ENCODE measurements at regions not wholly inside any gene's neighbourhood (a gene's known extent, or its start where the extent isn't known, plus 50 kb on each side); places are given as distances from the start of the nearest gene placed in this dataset.

GRCh38 chr6:14187406-14187805, 69.8 kb downstream of the CD83 start:
- no peaks in the 10 kb centered on the region for H3K9me3 Mint-ChIP-seq
- no peaks in the 10 kb centered on the region for H3K4me1 Mint-ChIP-seq
- no peak overlapping the region for H3K27ac Mint-ChIP-seq
- H3K36me3 Mint-ChIP-seq: no peaks in the 10 kb centered on the region
- ATAC-seq (ENCODE audit: low read depth): no peak
- no peak overlapping the region for H3K4me3 Mint-ChIP-seq
- POLR2A ChIA-PET: interaction anchor here (0.5 kb wide), 1 partner anchor 1049 kb away, joined by 3 read pairs; no protein-coding TSS in a partner anchor
- DNase-seq: no peak
- H3K27me3 Mint-ChIP-seq: peaks cover 12% of the 10 kb centered on the region

- no peak overlapping the region for H3K4me3 Mint-ChIP-seq
- POLR2A ChIA-PET: no interaction called here
- no peaks in the 10 kb centered on the region for H3K9me3 Mint-ChIP-seq
- peaks cover 17% of the 10 kb centered on the region for H3K27me3 Mint-ChIP-seq
- H3K4me1 Mint-ChIP-seq: no peaks in the 10 kb centered on the region
- H3K36me3 Mint-ChIP-seq: no peaks in the 10 kb centered on the region
- no peak for ATAC-seq (ENCODE audit: low read depth)
- DNase-seq: no peak
- no peak overlapping the region for H3K27ac Mint-ChIP-seq
These were observed 71.5 kb downstream of the CD83 start for GRCh38 chr6:14189074-14189473.

GRCh38 chr6:14190191-14190928, 72.8 kb downstream of the CD83 start:
- ATAC-seq (ENCODE audit: low read depth): no peak
- peaks cover 21% of the 10 kb centered on the region for H3K27me3 Mint-ChIP-seq
- no peaks in the 10 kb centered on the region for H3K4me1 Mint-ChIP-seq
- no peak for DNase-seq
- POLR2A ChIA-PET: no interaction called here
- no peak overlapping the region for H3K27ac Mint-ChIP-seq
- H3K4me3 Mint-ChIP-seq: no peak overlapping the region
- H3K9me3 Mint-ChIP-seq: no peaks in the 10 kb centered on the region
- H3K36me3 Mint-ChIP-seq: no peaks in the 10 kb centered on the region

GRCh38 chr6:14190929-14191224, 73.3 kb downstream of the CD83 start:
- Mint-ChIP-seq H3K27ac (no peak overlapping the region), H3K27me3 (peaks cover 22% of the 10 kb centered on the region), H3K4me1 (no peaks in the 10 kb centered on the region), H3K9me3 (no peaks in the 10 kb centered on the region), H3K36me3 (no peaks in the 10 kb centered on the region), H3K4me3 (no peak overlapping the region)
- POLR2A ChIA-PET: no interaction called here
- no peak for DNase-seq
- no peak for ATAC-seq (ENCODE audit: low read depth)

GRCh38 chr6:14191761-14192160, 74.2 kb downstream of the CD83 start:
- Mint-ChIP-seq H3K27ac (no peak overlapping the region), H3K4me1 (no peaks in the 10 kb centered on the region), H3K27me3 (peaks cover 22% of the 10 kb centered on the region), H3K4me3 (no peak overlapping the region), H3K9me3 (no peaks in the 10 kb centered on the region), H3K36me3 (no peaks in the 10 kb centered on the region)
- no peak for ATAC-seq (ENCODE audit: low read depth)
- POLR2A ChIA-PET: no interaction called here
- no peak for DNase-seq

GRCh38 chr6:14192216-14192788, 74.7 kb downstream of the CD83 start:
- Mint-ChIP-seq H3K9me3 (no peaks in the 10 kb centered on the region), H3K27ac (no peak overlapping the region), H3K4me3 (no peak overlapping the region), H3K27me3 (peaks cover 24% of the 10 kb centered on the region), H3K36me3 (no peaks in the 10 kb centered on the region), H3K4me1 (no peaks in the 10 kb centered on the region)
- POLR2A ChIA-PET: no interaction called here
- no peak for ATAC-seq (ENCODE audit: low read depth)
- DNase-seq: no peak

GRCh38 chr6:14193524-14193923, 76.0 kb downstream of the CD83 start:
- Mint-ChIP-seq H3K4me1 (no peaks in the 10 kb centered on the region), H3K9me3 (no peaks in the 10 kb centered on the region), H3K27ac (no peak overlapping the region), H3K4me3 (no peak overlapping the region), H3K36me3 (no peaks in the 10 kb centered on the region), H3K27me3 (peaks cover 24% of the 10 kb centered on the region)
- no peak for DNase-seq
- POLR2A ChIA-PET: interaction anchor here (0.5 kb wide), 1 partner anchor 1526 kb away, joined by 5 read pairs; no protein-coding TSS in a partner anchor
- ATAC-seq (ENCODE audit: low read depth): no peak

- peaks cover 2% of the 10 kb centered on the region for H3K36me3 Mint-ChIP-seq
- H3K4me1 Mint-ChIP-seq: no peaks in the 10 kb centered on the region
- ATAC-seq (ENCODE audit: low read depth) (no peak), DNase-seq (no peak)
- H3K27ac Mint-ChIP-seq: no peak overlapping the region
- H3K27me3 Mint-ChIP-seq: peaks cover 24% of the 10 kb centered on the region
- H3K4me3 Mint-ChIP-seq: no peak overlapping the region
- H3K9me3 Mint-ChIP-seq: no peaks in the 10 kb centered on the region
- POLR2A ChIA-PET: no interaction called here
These were observed 76.9 kb downstream of the CD83 start for GRCh38 chr6:14194483-14194882.

GRCh38 chr6:14194976-14195375, 77.4 kb downstream of the CD83 start:
- DNase-seq (no peak), ATAC-seq (ENCODE audit: low read depth) (no peak)
- H3K4me1 Mint-ChIP-seq: no peaks in the 10 kb centered on the region
- no peak overlapping the region for H3K4me3 Mint-ChIP-seq
- H3K27ac Mint-ChIP-seq: no peak overlapping the region
- POLR2A ChIA-PET: no interaction called here
- peaks cover 2% of the 10 kb centered on the region for H3K36me3 Mint-ChIP-seq
- peaks cover 21% of the 10 kb centered on the region for H3K27me3 Mint-ChIP-seq
- no peaks in the 10 kb centered on the region for H3K9me3 Mint-ChIP-seq

- Mint-ChIP-seq H3K4me1 (no peaks in the 10 kb centered on the region), H3K4me3 (no peak overlapping the region), H3K27me3 (peaks cover 16% of the 10 kb centered on the region), H3K9me3 (peaks cover 2% of the 10 kb centered on the region), H3K36me3 (peaks cover 2% of the 10 kb centered on the region), H3K27ac (no peak overlapping the region)
- POLR2A ChIA-PET: no interaction called here
- DNase-seq (no peak), ATAC-seq (ENCODE audit: low read depth) (no peak)
These were observed 78.5 kb downstream of the CD83 start for GRCh38 chr6:14196026-14196425.

GRCh38 chr6:14197118-14197517, 79.5 kb downstream of the CD83 start:
- Mint-ChIP-seq H3K27ac (no peak overlapping the region), H3K4me1 (no peaks in the 10 kb centered on the region), H3K4me3 (no peak overlapping the region), H3K27me3 (peaks cover 14% of the 10 kb centered on the region), H3K36me3 (peaks cover 2% of the 10 kb centered on the region), H3K9me3 (peaks cover 2% of the 10 kb centered on the region)
- POLR2A ChIA-PET: no interaction called here
- ATAC-seq (ENCODE audit: low read depth) (no peak), DNase-seq (no peak)

GRCh38 chr6:14200047-14200446, 82.5 kb downstream of the CD83 start:
- POLR2A ChIA-PET: no interaction called here
- Mint-ChIP-seq H3K4me3 (no peak overlapping the region), H3K27me3 (peaks cover 6% of the 10 kb centered on the region), H3K9me3 (peaks cover 2% of the 10 kb centered on the region), H3K4me1 (no peaks in the 10 kb centered on the region), H3K36me3 (peaks cover 2% of the 10 kb centered on the region), H3K27ac (no peak overlapping the region)
- no peak for ATAC-seq (ENCODE audit: low read depth)
- DNase-seq: no peak

GRCh38 chr6:14202947-14203346, 85.4 kb downstream of the CD83 start:
- POLR2A ChIA-PET: no interaction called here
- no peak overlapping the region for H3K4me3 Mint-ChIP-seq
- no peaks in the 10 kb centered on the region for H3K27me3 Mint-ChIP-seq

GRCh38 chr6:14206391-14206790, 88.8 kb downstream of the CD83 start:
- Mint-ChIP-seq H3K4me3 (no peak overlapping the region), H3K27me3 (peaks cover 2% of the 10 kb centered on the region), H3K27ac (no peak overlapping the region), H3K9me3 (no peaks in the 10 kb centered on the region), H3K4me1 (peaks cover 4% of the 10 kb centered on the region), H3K36me3 (no peaks in the 10 kb centered on the region)
- DNase-seq (no peak), ATAC-seq (ENCODE audit: low read depth) (no peak)
- POLR2A ChIA-PET: no interaction called here

More at GRCh38 chr6:14202947-14203346, 85.4 kb downstream of the CD83 start:
- Mint-ChIP-seq H3K9me3 (peaks cover 2% of the 10 kb centered on the region), H3K27ac (no peak overlapping the region), H3K4me1 (no peaks in the 10 kb centered on the region), H3K36me3 (peaks cover 2% of the 10 kb centered on the region)
- DNase-seq (no peak), ATAC-seq (ENCODE audit: low read depth) (no peak)

All from activated naive CD8-positive, alpha-beta T cell treated with anti-CD3 and anti-CD28 coated beads, Interleukin-2, amount 10 ng/mL, durations not matched to agents 7 days and 5 days (primary cell).